H1 (cell line): ENCODE measurements at regions not wholly inside any gene's neighbourhood (a gene's known extent, or its start where the extent isn't known, plus 50 kb on each side); places are given as distances from the start of the nearest gene placed in this dataset.

Experiments
- CTCF ChIA-PET: fragments of 300-600 bp; sonication (Branson Sonifier 250); formaldehyde crosslinking; loops from one replicate; lab custom pipeline; 2021; ENCODE audit not compliant: partially characterized antibody; lab: Charles Lee
- POLR2A ChIA-PET: fragments of 300-600 bp; sonication (Branson Sonifier 250); formaldehyde crosslinking; loops from one replicate; lab custom pipeline; 2021; ENCODE audit warnings: inconsistent platforms; ENCODE audit not compliant: partially characterized antibody; lab: Charles Lee
- DNase-seq, 2 experiments: peaks; one replicate each; pipeline versions ENCODE4 v3.0.0 to v3.0.0-alpha.2; 2010 to 2022; ENCODE audit warnings: low spot score in 2 of 2, low read depth in 1 of 2, mixed read lengths in 1 of 2
- FAIRE-seq: peaks from 2 replicates; lab custom pipeline; 2011; peaks lifted over from hg19 to GRCh38; lab: Jason Lieb, UNC
- H2AFZ ChIP-seq: 2 replicates; pipeline ENCODE4 v1.8.1; 2012; ENCODE audit warnings: low read length, inconsistent platforms
- H2AK5ac ChIP-seq: 2 replicates; pipeline ENCODE4 v1.6.1; 2013; ENCODE audit warnings: low read depth, low read length
- H2BK120ac ChIP-seq: replicated peaks from 2 replicates; pipeline ENCODE3; 2013; ENCODE audit warnings: low read depth, low read length, inconsistent platforms
- H2BK12ac ChIP-seq: 2 replicates; pipeline ENCODE4 v1.6.1; 2013; ENCODE audit warnings: low read depth, low read length
- H2BK15ac ChIP-seq: 2 replicates; pipeline ENCODE4 v1.6.1; 2013; ENCODE audit warnings: low read length
- H2BK20ac ChIP-seq: 2 replicates; pipeline ENCODE4 v1.6.1; 2013; ENCODE audit warnings: low read length
- H2BK5ac ChIP-seq: 2 replicates; pipeline ENCODE4 v1.6.1; 2013; ENCODE audit warnings: low read depth, low read length
- H3K14ac ChIP-seq: 2 replicates; pipeline ENCODE4 v1.6.1; 2013; ENCODE audit warnings: inconsistent platforms; ENCODE audit not compliant: insufficient read length
- H3K18ac ChIP-seq: 2 replicates; pipeline ENCODE4 v1.6.1; 2013; ENCODE audit warnings: low read length; ENCODE audit errors: extremely low read depth
- H3K23ac ChIP-seq: 2 replicates; pipeline ENCODE4 v1.6.1; 2013; ENCODE audit warnings: inconsistent platforms; ENCODE audit not compliant: insufficient read length
- H3K23me2 ChIP-seq: 2 replicates; pipeline ENCODE4 v1.6.1; 2013; ENCODE audit warnings: low read depth, low read length
- H3K27ac ChIP-seq: 2 replicates; pipeline ENCODE4 v1.6.1; 2011; ENCODE audit warnings: low read depth, low read length, inconsistent platforms
- H3K27me3 ChIP-seq, 4 experiments: replicated peaks in 1 of 4; 1 replicate in 1 of 4; 2 replicates in 3 of 4; pipeline versions ENCODE4 v1.6.1 to v1.8.1; 2011 to 2013; ENCODE audit warnings: low read length in 3 of 4, mild to moderate bottlenecking in 3 of 4, inconsistent platforms in 2 of 4, mixed read lengths in 2 of 4, moderate library complexity in 1 of 4; ENCODE audit not compliant: control insufficient read depth in 3 of 4, insufficient read depth in 3 of 4; ENCODE audit errors: extremely low read depth in 1 of 4
- H3K36me3 ChIP-seq, 4 experiments: 2 replicates each; pipeline versions ENCODE4 v1.6.1 to v1.8.1; 2011 to 2013; ENCODE audit warnings: mild to moderate bottlenecking in 4 of 4, low read length in 3 of 4, moderate library complexity in 2 of 4, control low read depth in 1 of 4, inconsistent platforms in 1 of 4; ENCODE audit not compliant: insufficient read depth in 4 of 4, control insufficient read depth in 2 of 4
- H3K4ac ChIP-seq: replicated peaks from 2 replicates; pipeline ENCODE3; 2013; ENCODE audit warnings: low read length, low read depth, mixed read lengths, inconsistent platforms; ENCODE audit not compliant: insufficient read length
- H3K4me1 ChIP-seq, 4 experiments: replicated peaks in 1 of 4; 1 replicate in 1 of 4; 2 replicates in 3 of 4; pipeline versions ENCODE4 v1.6.1 to v1.8.1; 2011 to 2013; ENCODE audit warnings: low read length in 3 of 4, inconsistent platforms in 2 of 4, mixed read lengths in 1 of 4; ENCODE audit not compliant: insufficient read depth in 4 of 4, control insufficient read depth in 3 of 4
- H3K4me2 ChIP-seq, 2 experiments: 2 replicates each; pipeline versions ENCODE4 v1.6.1 to v1.8.1; 2011 to 2013; ENCODE audit warnings: low read depth in 2 of 2, low read length in 2 of 2, control low read depth in 1 of 2, inconsistent platforms in 1 of 2, mild to moderate bottlenecking in 1 of 2; ENCODE audit not compliant: insufficient read depth in 1 of 2
- H3K4me3 ChIP-seq, 4 experiments: fragments of 200-600, 300-600 bp in 1 of 4; sonication (generic), shearing (Covaris generic), sonication (Bioruptor Twin) in 1 of 4; 2 replicates each; pipeline versions ENCODE4 v1.5.1 to v1.8.1; 2011 to 2016; ENCODE audit warnings: low read length in 4 of 4, low read depth in 3 of 4, control low read depth in 2 of 4, inconsistent platforms in 2 of 4, mild to moderate bottlenecking in 2 of 4, mixed read lengths in 1 of 4, moderate library complexity in 1 of 4; ENCODE audit not compliant: insufficient read depth in 2 of 4; ENCODE audit errors: extremely low read depth in 1 of 4
- H3K56ac ChIP-seq: replicated peaks from 2 replicates; pipeline ENCODE3; 2013; ENCODE audit warnings: low read depth, mild to moderate bottlenecking, mixed read lengths, low read length, inconsistent platforms; ENCODE audit not compliant: insufficient read length
- H3K79me1 ChIP-seq: 2 replicates; pipeline ENCODE4 v1.6.1; 2013; ENCODE audit warnings: low read depth, low read length, control low read depth
- H3K79me2 ChIP-seq, 2 experiments: 2 replicates each; pipeline versions ENCODE4 v1.6.1 to v1.8.1; 2012 to 2013; ENCODE audit warnings: low read length in 2 of 2, mild to moderate bottlenecking in 2 of 2, inconsistent platforms in 1 of 2; ENCODE audit not compliant: insufficient read depth in 2 of 2, control insufficient read depth in 1 of 2
- H3K9ac ChIP-seq, 4 experiments: replicated peaks in 1 of 4; 1 replicate in 1 of 4; 2 replicates in 3 of 4; pipeline versions ENCODE4 v1.6.1 to v1.8.1; 2011 to 2013; ENCODE audit warnings: low read depth in 3 of 4, low read length in 3 of 4, control low read depth in 2 of 4, mild to moderate bottlenecking in 2 of 4, moderate library complexity in 2 of 4, inconsistent platforms in 1 of 4; ENCODE audit errors: extremely low read depth in 1 of 4
- H3K9me3 ChIP-seq, 2 experiments: 2 replicates each; pipeline versions ENCODE4 v1.6.1 to v1.8.1; 2012 to 2013; ENCODE audit warnings: mild to moderate bottlenecking in 2 of 2, moderate library complexity in 2 of 2, control low read depth in 1 of 2, inconsistent platforms in 1 of 2, low read depth in 1 of 2, low read length in 1 of 2, mixed read lengths in 1 of 2; ENCODE audit not compliant: insufficient read depth in 2 of 2
- H4K20me1 ChIP-seq, 2 experiments: replicated peaks in 1 of 2; 2 replicates each; pipeline versions ENCODE3 to v1.8.1; 2011 to 2013; ENCODE audit warnings: inconsistent platforms in 2 of 2, low read length in 2 of 2, mild to moderate bottlenecking in 1 of 2; ENCODE audit not compliant: insufficient read depth in 2 of 2, control insufficient read depth in 1 of 2
- H4K5ac ChIP-seq: 2 replicates; pipeline ENCODE4 v1.6.1; 2013; ENCODE audit warnings: low read length, low read depth, mixed read lengths, inconsistent platforms; ENCODE audit not compliant: insufficient read length
- H4K8ac ChIP-seq: 2 replicates; pipeline ENCODE4 v1.8.0; 2013; ENCODE audit warnings: mild to moderate bottlenecking, moderate library complexity, low read length, inconsistent platforms; ENCODE audit not compliant: insufficient read depth; ENCODE audit errors: extremely low read depth
- H4K91ac ChIP-seq: replicated peaks from 2 replicates; pipeline ENCODE3; 2013; ENCODE audit warnings: low read length, mixed read lengths, inconsistent platforms; ENCODE audit not compliant: insufficient read length
- NRF1 ChIP-seq: IDR thresholded peaks from 2 replicates; pipeline ENCODE4 v1.6.1; 2011; ENCODE audit warnings: mild to moderate bottlenecking, low read depth, low read length, improper control_type of control experiment
- SP1 ChIP-seq: IDR thresholded peaks from 2 replicates; pipeline ENCODE4 v1.6.1; 2011; ENCODE audit warnings: low read depth, low read length
- WGBS, 2 experiments: shearing (Covaris generic) in 1 of 2; methylation state at CpG; one replicate each; pipeline versions ENCODE4 v1.1.6 to v1.1.7; 2013 to 2015; ENCODE audit warnings: low lambda C conversion rate in 2 of 2, mixed read lengths in 2 of 2, inconsistent platforms in 1 of 2, low coverage in 1 of 2, missing lambda C conversion rate in 1 of 2; ENCODE audit not compliant: insufficient replicate concordance in 2 of 2, insufficient coverage in 1 of 2, insufficient read length in 1 of 2; ENCODE audit errors: extremely low coverage in 1 of 2, missing lambda C conversion rate in 1 of 2; 5-methylcytosine and 5-hydroxymethylcytosine counted together

- Histone ChIP-seq H2BK15ac (no peak overlapping the region), H3K79me1 (peaks cover 13% of the 10 kb centered on the region), H3K9ac (no peak overlapping the region), H3K18ac (no peak overlapping the region), H4K5ac (no peak overlapping the region), H2AFZ (no peak overlapping the region), H3K36me3 (peaks cover 0 to 6% (median under 1%) of the 10 kb centered on the region in 4 experiments; a peak in 1 of 8 replicates), H2BK12ac (no peak overlapping the region), H4K20me1 (peaks cover 3 to 23% of the 10 kb centered on the region in 2 experiments), H2BK120ac (no peak overlapping the region), H3K56ac (no peak overlapping the region), H3K27me3 (no peaks in the 10 kb centered on the region), H3K4me1 (peaks cover 0 to 2% (median under 1%) of the 10 kb centered on the region in 4 experiments; a peak in 2 of 7 replicates), H3K4me3 (no peak overlapping the region), H3K79me2 (peaks cover 4 to 67% of the 10 kb centered on the region in 2 experiments; a peak in 3 of 4 replicates), H3K27ac (no peak overlapping the region; the same call in 1 of the 2 replicates), H3K9me3 (peaks cover 0 to 2% of the 10 kb centered on the region in 2 experiments; a peak in 2 of 4 replicates), H3K4ac (no peak overlapping the region), H4K91ac (no peak overlapping the region), H2BK5ac (no peak overlapping the region; the same call in 1 of the 2 replicates), H3K23ac (no peak overlapping the region), H3K14ac (no peak overlapping the region), H4K8ac (no peak overlapping the region), H3K23me2 (no peaks in the 10 kb centered on the region), H2BK20ac (no peak overlapping the region), H3K4me2 (no peak overlapping the region), H2AK5ac (no peak overlapping the region)
- ChIA-PET CTCF (interaction anchor here (0.5 to 1.7 kb wide), 5 partner anchors 8 to 194 kb away, joined by 3 to 4 read pairs (median 3); no protein-coding TSS in a partner anchor), POLR2A (interaction anchor here (1.2 kb wide), 1 partner anchor 235 kb away, joined by 4 read pairs; no protein-coding TSS in a partner anchor)
- WGBS, 2 experiments, result 89% methylated on average over 13 of the region's 13 CpGs; no CpG with 5 or more reads in 1 of the 2 experiments
- FAIRE-seq (no peak), DNase-seq (no peak)
- no peak for TF ChIP-seq SP1
- TF ChIP-seq NRF1, result no peak
Measured at GRCh38 chr2:120840795-120841487, 105.3 kb downstream of the GLI2 start.
